Muscle layer of colon (tissue), 2 donors: ENCODE measurements at regions not wholly inside any gene's neighbourhood (a gene's known extent, or its start where the extent isn't known, plus 50 kb on each side); places are given as distances from the start of the nearest gene placed in this dataset.
A peak's percentile ranks its signal among the peaks of the same experiment; 100 is the strongest.

Experiments used
- H3K27ac ChIP-seq: one replicate; pipeline ENCODE4 v1.7.0; 2013; ENCODE audit warnings: low read depth, mild to moderate bottlenecking, low read length, moderate library complexity
- H3K27me3 ChIP-seq, 2 donors: one replicate each; pipeline ENCODE4 v1.7.0; 2013; ENCODE audit warnings: low read length in 2 of 2, mild to moderate bottlenecking in 2 of 2; ENCODE audit not compliant: insufficient read depth in 2 of 2, control insufficient read depth in 1 of 2
- H3K36me3 ChIP-seq: one replicate; pipeline ENCODE4 v1.7.0; 2013; ENCODE audit warnings: mild to moderate bottlenecking, low read length; ENCODE audit not compliant: insufficient read depth
- H3K4me1 ChIP-seq: one replicate; pipeline ENCODE4 v1.7.0; 2013; ENCODE audit warnings: mild to moderate bottlenecking, low read length; ENCODE audit not compliant: insufficient read depth
- H3K4me3 ChIP-seq, 2 donors: one replicate each; pipeline ENCODE4 v1.7.0; 2013; ENCODE audit warnings: low read length in 2 of 2, low read depth in 1 of 2, mild to moderate bottlenecking in 1 of 2, moderate library complexity in 1 of 2
- H3K9ac ChIP-seq: one replicate; pipeline ENCODE4 v1.7.0; 2013; ENCODE audit warnings: low read length
- H3K9me3 ChIP-seq: one replicate; pipeline ENCODE4 v1.7.0; 2013; ENCODE audit warnings: mild to moderate bottlenecking, low read length
- donor health status: abdominal sarcoma.
- donor health status: Adenocarcinoma of cecum.

DNA sequence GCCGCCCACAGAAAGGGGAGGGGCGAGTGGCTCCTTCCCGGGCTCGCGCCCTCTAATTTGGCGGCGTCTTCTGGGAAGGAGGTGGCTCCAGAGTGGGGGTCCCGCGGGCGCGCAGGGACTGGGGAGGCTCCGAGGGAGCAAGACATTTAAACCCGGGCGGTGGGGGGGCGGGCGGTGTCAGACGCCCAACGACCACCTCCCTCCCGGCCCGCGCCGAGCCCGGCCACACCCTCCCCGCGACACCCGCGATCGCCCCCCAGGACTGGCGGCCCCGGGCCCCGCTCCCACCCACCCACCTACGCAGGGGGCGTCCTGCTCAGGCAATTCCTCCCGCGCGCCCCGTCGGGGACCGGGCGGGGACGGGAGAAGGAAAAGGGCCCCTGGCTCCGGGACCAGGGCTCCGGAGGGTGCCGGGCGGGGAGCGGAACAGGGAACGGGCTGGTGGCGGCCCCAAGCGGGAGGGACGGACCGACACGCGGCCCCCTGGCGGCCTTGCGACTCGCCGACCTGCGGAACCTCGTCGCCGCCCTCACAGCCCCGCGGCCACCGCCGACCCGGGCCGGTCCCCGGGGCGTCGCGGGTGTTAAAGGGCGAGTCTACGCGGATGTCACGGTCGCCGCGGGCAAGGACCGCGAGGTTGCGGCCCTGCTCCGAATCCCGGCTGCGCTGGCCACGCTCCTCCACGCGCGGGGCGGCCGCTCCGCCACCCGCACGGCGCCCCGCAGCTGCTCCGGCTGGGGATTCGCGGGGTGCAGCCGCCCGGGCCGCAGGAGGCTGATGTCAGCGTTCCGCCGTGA is 94.0 kb upstream of the FMN2 start:
- Histone ChIP-seq H3K27ac (no peak overlapping the region), H3K9me3 (no peaks in the 10 kb centered on the region), H3K4me1 (no peaks in the 10 kb centered on the region), H3K36me3 (no peaks in the 10 kb centered on the region), H3K9ac (no peak overlapping the region), H3K4me3 (peak overlapping the region in 1 of 2 donors; percentile 31), H3K27me3 (peaks cover 24 to 40% of the 10 kb centered on the region in 2 donors)

- Histone ChIP-seq H3K4me1 (no peaks in the 10 kb centered on the region), H3K9me3 (no peaks in the 10 kb centered on the region), H3K27me3 (peaks cover 24 to 46% of the 10 kb centered on the region in 2 donors), H3K36me3 (no peaks in the 10 kb centered on the region), H3K4me3 (peak overlapping the region in 1 of 2 donors; percentile 31), H3K27ac (no peak overlapping the region), H3K9ac (no peak overlapping the region)
Measured at GRCh38 chr1:239998312-239998649, 93.4 kb upstream of the FMN2 start.

- Histone ChIP-seq H3K27me3 (peaks cover 24 to 49% of the 10 kb centered on the region in 2 donors), H3K27ac (no peak overlapping the region), H3K9ac (no peak overlapping the region), H3K9me3 (no peaks in the 10 kb centered on the region), H3K4me3 (no peak overlapping the region), H3K4me1 (no peaks in the 10 kb centered on the region), H3K36me3 (no peaks in the 10 kb centered on the region)
Measured at GRCh38 chr1:239999170-239999569, 92.5 kb upstream of the FMN2 start.

GRCh38 chr1:240000634-240001033 is 91.0 kb upstream of the FMN2 start:
- Histone ChIP-seq H3K4me1 (no peaks in the 10 kb centered on the region), H3K27ac (no peak overlapping the region), H3K27me3 (peaks cover 24 to 49% of the 10 kb centered on the region in 2 donors), H3K9ac (no peak overlapping the region), H3K36me3 (no peaks in the 10 kb centered on the region), H3K9me3 (no peaks in the 10 kb centered on the region), H3K4me3 (no peak overlapping the region)

GRCh38 chr1:240001177-240001740 is 90.4 kb upstream of the FMN2 start:
- Histone ChIP-seq H3K27me3 (peaks cover 24 to 49% of the 10 kb centered on the region in 2 donors), H3K27ac (no peak overlapping the region), H3K9me3 (no peaks in the 10 kb centered on the region), H3K9ac (no peak overlapping the region), H3K4me1 (no peaks in the 10 kb centered on the region), H3K36me3 (no peaks in the 10 kb centered on the region), H3K4me3 (no peak overlapping the region)

DNA sequence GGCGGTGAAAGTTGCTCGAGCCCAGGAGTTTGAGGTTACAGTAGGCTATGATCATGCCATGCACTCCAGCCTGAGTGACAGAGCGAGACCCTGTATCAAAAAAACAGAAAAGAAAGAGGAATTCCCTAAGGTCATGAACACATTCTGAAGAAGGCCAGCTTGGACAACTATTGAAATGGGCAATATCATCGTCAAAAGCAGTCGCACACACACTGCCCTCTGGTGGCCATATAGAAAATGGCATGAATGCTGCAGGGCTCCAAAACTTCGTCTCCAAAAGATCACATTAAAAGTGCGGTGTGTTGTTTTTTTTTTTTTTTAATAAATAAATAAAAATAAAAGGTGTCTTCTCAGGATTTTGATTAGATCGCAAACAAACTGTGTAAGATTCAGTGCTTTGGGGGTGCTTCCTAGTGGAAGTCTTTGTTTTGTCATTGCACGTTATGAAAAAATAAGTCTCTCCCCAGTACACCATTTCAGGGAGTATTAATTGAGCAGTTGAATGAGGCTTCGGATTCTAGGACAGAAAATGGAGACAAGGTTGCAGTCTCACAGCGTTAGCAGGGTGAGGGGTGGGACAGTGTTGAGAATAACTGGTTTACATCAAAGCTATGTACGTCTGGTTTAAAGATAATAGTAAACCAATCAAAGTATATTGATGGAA is 87.5 kb upstream of the FMN2 start:
- Histone ChIP-seq H3K36me3 (no peaks in the 10 kb centered on the region), H3K4me1 (no peaks in the 10 kb centered on the region), H3K9ac (no peak overlapping the region), H3K27me3 (peaks cover 9 to 27% of the 10 kb centered on the region in 2 donors), H3K27ac (no peak overlapping the region), H3K9me3 (no peaks in the 10 kb centered on the region), H3K4me3 (no peak overlapping the region)

DNA sequence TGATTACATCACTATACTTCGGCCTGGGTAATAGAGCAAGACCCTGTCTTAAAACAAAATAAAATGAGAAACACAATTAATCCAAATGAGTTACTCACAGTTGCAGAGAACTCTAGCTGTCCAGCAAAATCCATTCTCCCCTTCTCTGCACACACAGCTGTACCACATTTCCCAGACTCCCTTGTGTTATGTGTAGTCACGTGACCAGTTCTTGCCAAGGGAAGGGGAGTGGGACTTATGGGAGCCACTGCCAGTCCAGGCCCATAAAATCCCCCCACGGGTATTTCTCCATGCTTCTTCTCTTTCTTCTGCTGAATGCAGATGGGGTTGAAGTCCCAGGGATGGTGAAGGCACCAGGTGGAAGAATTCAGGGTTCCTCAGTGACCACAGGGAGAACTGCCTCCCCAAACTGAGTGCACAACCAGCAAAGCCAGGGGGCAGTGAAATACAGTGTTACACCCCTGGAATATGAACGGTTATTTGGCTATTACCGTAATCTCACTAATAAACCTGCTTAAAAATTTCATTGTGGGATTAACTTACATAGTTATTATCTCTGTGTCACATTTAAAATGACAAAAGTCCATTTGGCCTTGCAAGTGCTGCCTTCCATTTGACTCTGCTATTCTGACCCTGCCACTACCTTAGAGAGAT is 85.6 kb upstream of the FMN2 start:
- Histone ChIP-seq H3K4me3 (no peak overlapping the region), H3K9ac (no peak overlapping the region), H3K36me3 (no peaks in the 10 kb centered on the region), H3K4me1 (no peaks in the 10 kb centered on the region), H3K27me3 (peaks cover 0 to 11% of the 10 kb centered on the region in 2 donors), H3K9me3 (no peaks in the 10 kb centered on the region), H3K27ac (no peak overlapping the region)

DNA sequence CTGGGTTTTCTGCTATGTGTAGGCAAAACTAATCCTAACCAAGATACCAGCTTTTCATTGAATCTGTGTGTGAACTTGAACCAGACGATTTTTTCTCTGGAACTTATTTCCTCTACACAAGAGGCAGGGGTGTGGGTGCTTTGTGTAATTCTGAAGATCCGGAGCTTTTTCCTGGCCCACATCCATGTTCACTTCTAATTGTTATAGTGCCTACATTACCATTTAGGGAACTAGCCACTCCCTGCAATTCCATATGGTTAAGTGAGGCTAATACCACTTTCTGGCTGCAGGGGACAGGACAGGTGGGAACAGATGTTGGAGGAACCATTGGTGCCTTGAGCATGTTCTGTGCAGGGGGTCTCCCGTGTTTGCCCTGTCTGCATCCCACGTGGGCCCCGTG is 83.4 kb upstream of the FMN2 start:
- peaks cover 0 to 3% of the 10 kb centered on the region in 2 donors for H3K27me3 ChIP-seq

DNA sequence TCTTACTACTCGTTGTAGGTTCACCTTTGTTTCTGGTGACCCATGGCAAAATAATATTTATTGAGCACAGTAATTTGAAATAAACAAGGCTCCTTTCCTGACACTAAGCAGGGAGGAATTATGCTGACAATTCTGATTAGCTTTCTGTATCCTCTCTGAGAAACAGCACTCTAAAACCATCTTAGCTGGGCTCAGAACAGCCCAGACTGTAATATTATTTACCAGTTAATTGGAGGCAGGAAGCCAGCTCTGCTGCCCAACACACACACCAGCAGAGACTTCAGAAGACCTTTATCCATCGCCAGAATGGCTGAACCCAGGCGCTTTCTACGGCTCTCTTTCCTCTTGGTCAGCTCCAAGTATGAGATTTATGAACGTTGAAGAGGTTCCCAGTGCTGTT is 77.6 kb upstream of the FMN2 start:
- Histone ChIP-seq H3K36me3 (no peaks in the 10 kb centered on the region), H3K27me3 (no peaks in the 10 kb centered on the region), H3K4me1 (no peaks in the 10 kb centered on the region), H3K27ac (no peak overlapping the region), H3K9ac (no peak overlapping the region), H3K9me3 (no peaks in the 10 kb centered on the region), H3K4me3 (no peak overlapping the region)

More for the DNA sequence above, 83.4 kb upstream of the FMN2 start:
- no peaks in the 10 kb centered on the region for H3K9me3 ChIP-seq
- no peak overlapping the region for H3K4me3 ChIP-seq
- no peaks in the 10 kb centered on the region for H3K36me3 ChIP-seq
- no peak overlapping the region for H3K9ac ChIP-seq
- no peaks in the 10 kb centered on the region for H3K4me1 ChIP-seq
- H3K27ac ChIP-seq, result no peak overlapping the region

DNA sequence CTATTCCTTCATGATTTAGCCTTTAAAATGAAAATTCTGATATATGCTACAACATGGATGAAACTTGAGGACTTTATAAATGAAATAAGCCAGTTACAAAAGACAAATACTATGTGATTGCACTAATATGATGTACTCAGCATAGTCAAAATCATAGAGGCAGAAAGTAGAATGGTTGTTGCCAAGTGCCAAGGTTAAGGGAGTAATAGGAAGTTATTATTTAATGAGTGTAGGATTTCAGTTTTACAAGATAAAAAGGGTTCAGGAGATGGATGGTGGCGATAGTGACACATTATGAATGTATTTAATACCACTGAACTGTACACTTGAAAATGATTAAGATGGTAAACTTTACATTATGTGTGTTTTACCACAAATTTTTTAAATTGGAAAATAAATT is 73.1 kb upstream of the FMN2 start:
- no peaks in the 10 kb centered on the region for H3K9me3 ChIP-seq
- H3K9ac ChIP-seq, result no peak overlapping the region
- H3K27me3 ChIP-seq, result no peaks in the 10 kb centered on the region
- no peak overlapping the region for H3K27ac ChIP-seq
- H3K4me1 ChIP-seq, result no peaks in the 10 kb centered on the region
- no peaks in the 10 kb centered on the region for H3K36me3 ChIP-seq
- H3K4me3 ChIP-seq, result no peak overlapping the region

- Histone ChIP-seq H3K36me3 (no peaks in the 10 kb centered on the region), H3K4me1 (no peaks in the 10 kb centered on the region), H3K27me3 (no peaks in the 10 kb centered on the region), H3K9ac (no peak overlapping the region), H3K9me3 (no peaks in the 10 kb centered on the region), H3K27ac (no peak overlapping the region), H3K4me3 (no peak overlapping the region)
Measured at GRCh38 chr1:240019524-240019923, 72.2 kb upstream of the FMN2 start.
